Mammary epithelial cell (primary cell): ENCODE measurements at regions not wholly inside any gene's neighbourhood (a gene's known extent, or its start where the extent isn't known, plus 50 kb on each side); places are given as distances from the start of the nearest gene placed in this dataset.

Source experiments
- CTCF ChIP-seq, 2 donors: IDR thresholded peaks in 1 of 2; conservative IDR thresholded peaks in 1 of 2; 2 replicates each; pipeline ENCODE4 v1.5.1; 2011 to 2012; ENCODE audit warnings: inconsistent platforms in 2 of 2, low read length in 2 of 2, mild to moderate bottlenecking in 2 of 2, control low read depth in 1 of 2, low read depth in 1 of 2; ENCODE audit not compliant: insufficient read depth in 1 of 2; ENCODE audit errors: extremely low read depth in 1 of 2
- EZH2 ChIP-seq: IDR thresholded peaks from 2 replicates; pipeline ENCODE4 v1.6.1; 2012; ENCODE audit warnings: low read length, inconsistent platforms, borderline replicate concordance

GRCh38 chr6:144688713-144689112 lies 403.6 kb downstream of the UTRN start:
- TF ChIP-seq CTCF (conservative IDR thresholded peaks at IDR 0.05 in 1 of 2, IDR thresholded peaks at IDR 0.05 in 1 of 2; ENCODE audit: extremely low read depth in 1 of 2, insufficient read depth in 1 of 2, low read depth in 1 of 2, low read length in 2 of 2) (no peak), EZH2 (no peak)
